NOMO-1 treated with DMSO at 0.1 percent for 48 hours (cell line): ENCODE measurements at regions not wholly inside any gene's neighbourhood (a gene's known extent, or its start where the extent isn't known, plus 50 kb on each side); places are given as distances from the start of the nearest gene placed in this dataset.
"Not testable (repeated sequence)": the region's sequence is repeated elsewhere in the genome, so short reads cannot be mapped to it uniquely, and the experiment has no call there.

Experiments used
- DNase-seq: peaks from one replicate; lab custom pipeline; 2025; ENCODE audit not compliant: unreplicated experiment; lab: John Stamatoyannopoulos, UW

DNA sequence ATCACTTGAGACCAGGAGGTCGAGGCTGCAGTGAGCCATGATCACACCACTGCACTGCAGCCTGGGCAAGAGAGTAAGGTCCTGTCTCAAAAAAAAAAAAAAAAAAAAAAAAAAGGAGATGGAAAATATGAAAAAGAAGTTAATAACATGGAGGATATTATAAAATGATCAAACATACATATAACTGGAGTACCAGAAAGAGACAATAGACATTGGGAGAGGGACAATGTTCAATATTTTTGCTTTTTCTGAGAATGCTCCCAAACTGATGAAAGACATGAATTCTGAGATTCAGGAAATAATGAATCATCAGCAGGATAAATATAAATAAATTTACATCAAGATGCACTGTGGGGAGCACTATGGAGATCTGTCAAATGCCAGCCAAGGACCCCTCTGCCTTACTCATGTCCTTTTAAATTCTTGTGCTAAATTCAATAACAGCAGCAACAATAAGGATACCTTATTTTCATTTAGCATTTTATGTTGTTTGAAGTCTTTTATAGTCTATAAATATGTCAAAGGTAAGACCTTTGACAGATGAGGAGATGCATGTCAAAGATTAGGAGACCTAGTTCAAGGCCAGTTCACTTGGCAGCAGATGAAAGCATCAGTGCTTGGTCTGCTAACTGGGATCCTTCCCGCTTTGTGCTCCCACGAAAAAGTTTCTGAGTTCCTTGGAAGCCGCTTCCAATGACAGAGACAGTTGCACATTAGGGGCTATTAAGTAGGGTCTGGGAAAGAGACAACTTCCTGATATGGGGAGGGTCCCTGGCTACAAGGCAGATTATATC lies 97.7 kb downstream of the TLR5 start:
- DNase-seq: no peak

DNA sequence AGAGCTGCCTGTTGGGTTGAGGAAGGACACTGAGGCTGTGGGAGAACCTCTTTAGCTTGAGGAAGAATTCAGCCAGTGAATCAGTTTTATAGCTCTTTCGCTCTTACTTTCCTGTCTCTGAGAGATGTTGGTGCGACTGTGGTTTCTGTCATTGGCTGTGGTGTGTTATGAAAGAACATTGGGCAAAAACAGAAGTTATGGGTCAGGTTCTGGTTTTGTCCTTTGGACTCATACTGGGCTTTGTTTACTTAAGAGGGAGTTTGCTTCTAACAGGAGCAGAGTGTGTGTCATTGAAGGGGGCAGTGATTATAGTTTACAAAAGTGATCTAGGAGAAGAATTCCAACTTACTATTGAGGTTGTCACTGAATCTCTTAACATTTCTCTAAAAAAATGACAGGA lies 97.0 kb downstream of the TLR5 start:
- no peak for DNase-seq

DNA sequence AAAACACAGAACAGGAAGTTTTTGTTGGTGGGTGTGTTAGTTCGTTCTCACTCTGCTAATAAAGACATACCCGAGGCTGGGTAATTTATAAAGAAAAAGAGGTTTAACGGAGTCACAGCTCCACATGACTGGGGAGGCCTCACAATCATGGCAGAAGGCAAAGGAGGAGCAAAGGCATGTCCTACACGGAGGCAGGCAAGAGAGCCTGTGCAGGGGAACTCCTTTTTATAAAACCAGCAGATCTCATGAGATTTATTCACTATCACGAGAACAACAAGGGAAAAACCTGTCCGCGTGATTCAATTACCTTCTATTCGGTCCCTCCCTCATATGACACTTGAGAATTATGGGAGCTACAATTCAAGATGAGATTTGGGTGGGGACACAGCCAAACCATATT lies 96.6 kb downstream of the TLR5 start:
- DNase-seq: not testable (repeated sequence)

DNA sequence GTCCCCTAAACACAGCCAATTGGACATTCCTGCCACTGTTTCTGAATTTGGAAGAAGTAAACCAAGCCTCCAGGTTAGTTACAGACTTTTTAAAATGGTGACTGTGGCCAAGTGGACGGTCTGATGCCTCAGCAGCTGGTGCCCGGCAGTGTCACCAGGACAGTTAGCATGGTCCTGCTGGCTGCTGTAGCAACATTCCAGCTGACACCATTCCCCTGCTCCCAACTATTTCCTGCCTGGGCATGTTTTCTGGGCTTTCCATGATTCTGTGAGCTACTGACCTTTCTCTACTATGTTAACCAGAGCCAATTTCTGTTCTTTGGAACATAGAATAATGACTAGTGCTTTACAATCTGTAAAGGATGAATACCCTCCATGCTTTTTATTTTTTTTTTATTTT lies 95.0 kb downstream of the TLR5 start:
- DNase-seq: no peak

DNA sequence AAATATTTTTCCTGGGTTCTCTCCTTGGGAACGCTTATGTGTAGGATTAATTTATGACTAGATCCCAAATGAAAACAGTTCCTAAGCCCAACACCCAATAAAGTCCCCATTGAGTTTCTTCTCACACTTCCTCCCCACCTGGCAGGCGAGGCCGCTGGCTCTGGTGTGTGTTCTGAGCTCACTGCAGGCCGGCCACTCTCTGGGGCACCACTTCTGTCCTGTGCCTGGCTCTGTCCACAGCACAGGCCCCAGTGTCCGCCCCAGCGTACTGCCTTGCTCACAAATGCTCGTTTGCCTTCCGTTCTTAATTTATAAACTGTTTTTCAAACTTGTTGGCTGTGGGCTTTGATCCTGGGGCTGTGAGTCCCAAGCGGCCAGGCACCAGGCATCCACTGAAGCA lies 90.6 kb downstream of the TLR5 start:
- DNase-seq: no peak

DNA sequence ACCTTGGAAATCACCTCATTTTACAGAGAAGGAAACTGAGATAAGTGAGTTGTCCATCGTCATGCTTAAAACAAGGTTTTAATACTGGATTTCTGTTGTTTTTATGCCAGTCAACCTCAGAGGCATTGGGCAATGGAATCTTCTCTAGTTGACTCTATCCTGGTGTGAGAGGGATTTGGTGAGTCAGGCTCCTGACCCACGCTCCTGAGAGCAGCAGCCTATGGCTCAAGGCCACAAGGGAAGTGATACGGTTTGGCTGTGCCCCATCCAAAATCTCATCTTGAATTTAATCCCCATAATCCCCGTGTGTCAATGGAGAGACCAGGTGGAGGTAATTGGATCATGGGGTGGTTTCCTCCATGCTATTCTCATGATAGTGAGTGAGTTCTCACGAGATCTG lies 90.1 kb downstream of the TLR5 start:
- no peak for DNase-seq

DNA sequence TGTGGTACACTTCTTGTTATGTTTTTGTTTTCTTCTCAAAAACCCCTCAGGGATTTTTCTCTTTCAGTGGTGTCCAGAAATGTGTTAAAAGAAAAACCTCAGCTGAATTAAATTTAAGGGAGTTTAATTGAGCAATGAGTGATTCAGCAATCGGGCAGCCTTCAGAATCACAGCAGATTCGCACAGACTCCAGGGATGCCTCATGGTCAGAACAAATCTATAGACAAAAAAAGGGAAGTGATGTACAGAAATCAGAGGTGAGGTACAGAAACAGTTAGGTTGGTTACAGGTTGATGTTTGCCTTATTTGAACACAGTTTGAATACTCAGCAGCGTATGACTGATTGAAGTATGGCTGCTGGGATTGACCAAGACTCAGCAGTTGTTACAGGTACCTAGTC lies 86.2 kb downstream of the TLR5 start:
- peak; percentile 17 for DNase-seq

DNA sequence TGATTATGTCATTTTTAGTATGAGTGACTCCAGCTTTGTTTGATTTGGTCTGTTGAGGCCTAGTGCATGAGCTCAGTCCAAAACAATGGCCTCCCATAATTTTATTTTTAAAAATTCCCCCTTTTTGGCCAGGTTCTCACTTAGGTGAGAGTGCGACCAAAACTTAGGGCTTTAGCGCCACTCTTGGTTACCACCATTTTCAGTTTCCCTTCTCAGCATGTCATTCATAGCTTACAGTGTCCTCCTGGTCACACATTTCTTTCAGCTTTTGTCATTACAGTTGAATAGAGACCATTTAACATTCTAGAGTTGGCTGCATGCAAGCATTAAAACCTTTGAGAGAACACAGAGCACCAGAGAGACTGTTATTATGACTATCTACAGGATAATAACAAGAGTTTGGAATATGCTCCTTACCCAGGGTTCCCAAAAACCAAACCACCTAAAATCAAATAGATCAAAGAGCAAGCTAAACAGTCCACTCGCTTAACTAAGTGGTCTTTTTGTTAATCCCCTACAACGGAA lies 85.4 kb downstream of the TLR5 start:
- no peak for DNase-seq
